ENCODE measurements at regions not wholly inside any gene's neighbourhood (a gene's known extent, or its start where the extent isn't known, plus 50 kb on each side); places are given as distances from the start of the nearest gene placed in this dataset.

DNA sequence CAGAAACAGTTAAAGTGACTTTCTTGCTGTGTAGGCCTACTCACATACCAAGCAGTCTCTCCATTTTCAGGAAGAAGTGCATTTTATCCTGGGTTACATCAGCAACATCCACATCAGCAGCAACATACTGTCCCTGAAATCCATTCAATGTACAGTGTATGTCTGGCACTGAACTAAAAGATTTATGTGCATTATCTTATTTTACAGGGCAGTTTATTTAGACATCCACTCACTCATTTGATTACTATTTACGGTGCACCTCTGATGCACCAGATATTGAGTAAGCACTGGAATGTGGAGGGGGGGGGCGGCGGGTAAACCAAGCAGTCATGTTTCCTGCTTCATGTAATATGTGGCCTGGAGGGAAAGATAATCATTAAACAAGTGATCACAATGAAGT lies 1128.2 kb downstream of the BCL11A start:
- TF ChIP-seq, protein P1, sequence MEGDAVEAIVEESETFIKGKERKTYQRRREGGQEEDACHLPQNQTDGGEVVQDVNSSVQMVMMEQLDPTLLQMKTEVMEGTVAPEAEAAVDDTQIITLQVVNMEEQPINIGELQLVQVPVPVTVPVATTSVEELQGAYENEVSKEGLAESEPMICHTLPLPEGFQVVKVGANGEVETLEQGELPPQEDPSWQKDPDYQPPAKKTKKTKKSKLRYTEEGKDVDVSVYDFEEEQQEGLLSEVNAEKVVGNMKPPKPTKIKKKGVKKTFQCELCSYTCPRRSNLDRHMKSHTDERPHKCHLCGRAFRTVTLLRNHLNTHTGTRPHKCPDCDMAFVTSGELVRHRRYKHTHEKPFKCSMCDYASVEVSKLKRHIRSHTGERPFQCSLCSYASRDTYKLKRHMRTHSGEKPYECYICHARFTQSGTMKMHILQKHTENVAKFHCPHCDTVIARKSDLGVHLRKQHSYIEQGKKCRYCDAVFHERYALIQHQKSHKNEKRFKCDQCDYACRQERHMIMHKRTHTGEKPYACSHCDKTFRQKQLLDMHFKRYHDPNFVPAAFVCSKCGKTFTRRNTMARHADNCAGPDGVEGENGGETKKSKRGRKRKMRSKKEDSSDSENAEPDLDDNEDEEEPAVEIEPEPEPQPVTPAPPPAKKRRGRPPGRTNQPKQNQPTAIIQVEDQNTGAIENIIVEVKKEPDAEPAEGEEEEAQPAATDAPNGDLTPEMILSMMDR (IDR thresholded peaks at IDR 0.05; ENCODE audit: control insufficient read depth, extremely low read depth, insufficient read depth): no peak
- no peak overlapping the region for H3K4me3 ChIP-seq (ENCODE audit: low read depth, low read length)
- no peak for DNase-seq (ENCODE audit: low read depth)

DNA sequence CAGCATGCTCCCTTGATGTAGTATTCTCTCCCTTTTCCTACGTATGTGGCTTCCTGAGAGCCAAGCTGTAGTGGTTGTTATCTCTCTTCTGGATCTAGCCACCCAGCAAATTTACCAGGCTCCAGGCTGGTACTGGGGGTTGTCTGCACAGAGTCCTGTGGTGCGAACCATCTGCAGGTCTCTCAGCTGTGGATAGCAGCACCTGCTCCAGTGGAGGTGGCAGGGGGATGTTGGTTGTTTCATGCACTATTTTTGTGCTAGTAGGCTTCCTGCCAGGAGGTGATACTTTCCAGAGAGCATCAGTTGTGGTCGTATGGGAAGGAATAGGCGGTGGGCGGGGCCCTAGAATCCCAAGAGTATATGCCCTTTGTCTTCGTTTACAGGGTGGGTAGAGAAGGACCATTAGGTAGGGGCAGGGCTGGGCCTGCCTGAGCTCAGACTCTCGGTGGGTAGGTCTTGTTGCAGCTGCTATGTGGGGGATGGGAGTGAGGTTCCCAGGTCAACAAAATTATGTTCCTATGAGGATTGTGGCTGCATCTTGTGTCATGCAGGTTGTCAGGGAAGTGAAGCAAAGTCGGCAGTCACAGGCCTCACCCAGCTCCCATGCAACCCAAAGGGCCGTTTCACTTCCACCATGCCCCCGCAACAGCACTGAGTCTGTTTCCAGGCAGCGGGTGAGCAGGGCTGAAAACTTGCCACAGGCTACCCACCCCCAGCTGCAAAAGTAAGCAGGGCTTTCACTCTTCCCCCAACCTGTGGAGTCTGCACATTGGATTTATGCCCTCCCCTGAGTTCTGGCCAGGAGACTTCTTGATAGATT lies 1139.5 kb downstream of the BCL11A start:
- DNase-seq (ENCODE audit: low read depth): no peak
- TF ChIP-seq, protein P1 (IDR thresholded peaks at IDR 0.05; ENCODE audit: control insufficient read depth, extremely low read depth, insufficient read depth): no peak
- no peak overlapping the region for H3K4me3 ChIP-seq (ENCODE audit: low read depth, low read length)

DNA sequence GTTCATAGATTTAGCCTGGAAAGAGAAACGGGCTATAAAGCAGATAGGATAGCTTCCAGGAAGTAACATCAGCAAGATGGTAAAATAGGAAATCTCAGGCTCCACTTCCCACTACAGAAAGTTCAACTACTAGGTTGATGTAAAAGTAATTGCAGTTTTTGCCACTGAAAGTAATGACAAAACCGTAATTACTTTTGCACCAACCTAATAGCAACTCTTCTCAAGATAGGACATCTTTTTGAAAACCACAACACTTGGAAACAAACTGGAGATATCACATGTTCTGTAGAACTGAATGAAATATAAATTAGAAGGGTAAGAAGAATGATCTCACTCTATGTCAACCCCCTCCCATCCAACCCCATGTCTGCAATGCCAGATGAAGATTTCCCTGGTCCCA lies 1154.3 kb downstream of the BCL11A start:
- DNase-seq (ENCODE audit: low read depth): no peak
- TF ChIP-seq, protein P1 (IDR thresholded peaks at IDR 0.05; ENCODE audit: control insufficient read depth, extremely low read depth, insufficient read depth): no peak
- H3K4me3 ChIP-seq (ENCODE audit: low read depth, low read length): no peak overlapping the region

DNA sequence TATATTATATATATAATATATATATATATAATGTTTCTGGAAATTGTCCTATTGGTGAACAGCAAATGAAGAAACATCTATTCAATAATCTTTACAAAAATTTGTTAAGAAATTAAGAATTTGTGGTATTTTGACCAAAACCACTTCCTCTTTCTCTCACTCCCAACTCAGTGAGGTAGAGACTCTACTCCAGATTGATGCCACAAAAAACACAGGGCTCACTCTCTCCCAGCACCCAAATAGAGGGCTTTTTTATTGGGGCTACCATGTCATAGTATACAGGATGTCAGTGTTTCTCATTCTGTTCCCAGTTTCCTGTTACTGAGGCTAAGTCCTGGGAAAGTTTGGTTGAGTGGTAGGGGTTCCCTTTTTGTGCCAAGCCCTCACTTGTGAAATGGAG lies 1155.4 kb downstream of the BCL11A start:
- TF ChIP-seq, protein P1 (IDR thresholded peaks at IDR 0.05; ENCODE audit: control insufficient read depth, extremely low read depth, insufficient read depth): no peak
- no peak for DNase-seq (ENCODE audit: low read depth)
- no peak overlapping the region for H3K4me3 ChIP-seq (ENCODE audit: low read depth, low read length)

DNA sequence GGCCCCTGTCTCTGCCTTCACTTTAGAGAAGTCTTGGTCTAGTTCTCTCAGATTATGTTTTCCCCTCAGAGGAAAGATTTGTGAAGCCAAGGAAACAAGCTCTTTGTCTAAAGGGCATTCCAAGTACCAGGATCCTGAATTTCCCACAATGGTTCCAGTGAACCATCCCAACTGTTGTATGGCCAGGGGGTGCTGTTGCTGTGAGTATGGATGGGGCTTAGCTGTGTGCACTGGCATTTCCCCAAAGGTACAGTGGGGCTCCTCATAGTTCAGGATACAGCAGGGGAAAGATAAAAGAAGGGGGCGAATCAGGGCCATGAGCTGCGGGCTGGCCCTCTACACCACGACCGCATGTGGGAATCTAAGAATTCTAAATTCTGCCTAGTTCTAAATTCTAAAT lies 1154.0 kb upstream of the FANCL start:
- TF ChIP-seq, protein P1 (IDR thresholded peaks at IDR 0.05; ENCODE audit: control insufficient read depth, extremely low read depth, insufficient read depth): no peak
- no peak for DNase-seq (ENCODE audit: low read depth)
- no peak overlapping the region for H3K4me3 ChIP-seq (ENCODE audit: low read depth, low read length)

DNA sequence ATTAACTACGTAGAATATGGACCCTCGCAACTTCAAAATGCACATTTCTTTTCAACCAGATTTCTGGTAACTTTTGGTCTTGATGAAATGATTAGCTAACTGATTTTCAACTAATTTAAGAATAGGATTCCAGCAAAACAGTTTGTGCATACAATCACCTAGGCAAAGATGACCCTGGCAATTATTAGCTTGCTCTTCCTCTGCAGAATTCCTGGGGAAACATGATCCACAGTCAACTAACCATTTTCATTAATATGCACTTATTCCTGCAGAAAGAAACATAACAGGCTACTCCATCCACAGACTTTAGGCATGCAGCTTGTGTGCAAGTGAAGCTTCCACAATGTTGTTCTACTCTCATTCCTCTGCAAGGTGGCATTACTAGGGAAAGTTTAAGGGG lies 1150.8 kb upstream of the FANCL start:
- no peak overlapping the region for H3K4me3 ChIP-seq (ENCODE audit: low read depth, low read length)
- no peak for DNase-seq (ENCODE audit: low read depth)
- TF ChIP-seq, protein P1 (IDR thresholded peaks at IDR 0.05; ENCODE audit: control insufficient read depth, extremely low read depth, insufficient read depth): no peak

DNA sequence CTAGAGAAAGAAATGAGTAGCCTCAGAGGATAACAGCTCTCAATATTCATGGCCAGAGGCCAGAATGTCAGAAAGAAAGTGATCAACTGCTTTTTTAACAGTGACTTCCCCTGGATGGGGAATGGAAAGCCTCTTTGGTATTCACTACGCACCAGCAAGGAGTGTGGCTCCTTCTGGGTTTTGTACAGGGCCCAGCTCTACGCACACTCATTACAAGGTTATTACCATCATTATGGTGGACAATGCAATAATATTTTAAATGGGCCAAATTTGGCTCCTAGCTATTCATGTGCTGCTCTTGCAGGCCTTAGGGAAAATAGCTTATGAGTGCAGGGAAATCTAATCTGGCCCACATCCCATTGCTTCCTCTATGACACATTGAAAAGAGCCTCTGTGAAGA lies 1149.5 kb upstream of the FANCL start:
- TF ChIP-seq, protein P1 (IDR thresholded peaks at IDR 0.05; ENCODE audit: control insufficient read depth, extremely low read depth, insufficient read depth): no peak

More for the DNA sequence above, 1149.5 kb upstream of the FANCL start:
- DNase-seq (ENCODE audit: low read depth): no peak
- no peak overlapping the region for H3K4me3 ChIP-seq (ENCODE audit: low read depth, low read length)
